ENCODE measurements at regions not wholly inside any gene's neighbourhood (a gene's known extent, or its start where the extent isn't known, plus 50 kb on each side); places are given as distances from the start of the nearest gene placed in this dataset.

DNA sequence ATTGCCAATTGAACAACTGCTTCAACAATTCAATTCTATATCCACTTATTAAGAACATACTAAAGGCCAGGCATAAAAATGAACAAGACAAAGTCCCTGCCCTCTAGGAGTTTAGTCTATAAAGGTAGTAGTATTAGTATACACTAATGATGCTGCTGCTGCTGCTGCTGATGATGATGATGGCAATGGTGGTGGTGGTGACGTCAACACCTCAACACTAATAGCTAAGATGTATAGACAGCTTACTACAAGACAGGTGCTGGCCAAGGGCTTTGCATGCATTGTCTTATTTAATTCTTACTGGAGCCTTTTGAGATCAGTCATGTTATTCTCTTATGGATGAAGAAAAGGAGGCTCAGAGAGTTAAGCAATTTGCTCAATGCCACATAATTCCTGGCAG is 164.4 kb upstream of the ASIC2 start:
- TF ChIP-seq, protein P1, sequence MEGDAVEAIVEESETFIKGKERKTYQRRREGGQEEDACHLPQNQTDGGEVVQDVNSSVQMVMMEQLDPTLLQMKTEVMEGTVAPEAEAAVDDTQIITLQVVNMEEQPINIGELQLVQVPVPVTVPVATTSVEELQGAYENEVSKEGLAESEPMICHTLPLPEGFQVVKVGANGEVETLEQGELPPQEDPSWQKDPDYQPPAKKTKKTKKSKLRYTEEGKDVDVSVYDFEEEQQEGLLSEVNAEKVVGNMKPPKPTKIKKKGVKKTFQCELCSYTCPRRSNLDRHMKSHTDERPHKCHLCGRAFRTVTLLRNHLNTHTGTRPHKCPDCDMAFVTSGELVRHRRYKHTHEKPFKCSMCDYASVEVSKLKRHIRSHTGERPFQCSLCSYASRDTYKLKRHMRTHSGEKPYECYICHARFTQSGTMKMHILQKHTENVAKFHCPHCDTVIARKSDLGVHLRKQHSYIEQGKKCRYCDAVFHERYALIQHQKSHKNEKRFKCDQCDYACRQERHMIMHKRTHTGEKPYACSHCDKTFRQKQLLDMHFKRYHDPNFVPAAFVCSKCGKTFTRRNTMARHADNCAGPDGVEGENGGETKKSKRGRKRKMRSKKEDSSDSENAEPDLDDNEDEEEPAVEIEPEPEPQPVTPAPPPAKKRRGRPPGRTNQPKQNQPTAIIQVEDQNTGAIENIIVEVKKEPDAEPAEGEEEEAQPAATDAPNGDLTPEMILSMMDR (IDR thresholded peaks at IDR 0.05): no peak
- no peaks in the 10 kb centered on the region for H3K27me3 ChIP-seq (replicated peaks in 1 of 4; ENCODE audit: control extremely low read depth in 1 of 4, control insufficient read depth in 3 of 4, insufficient read depth in 4 of 4, low read length in 3 of 4)
- H3K36me3 ChIP-seq (replicated peaks in 1 of 2; ENCODE audit: control extremely low read depth in 1 of 2, control insufficient read depth in 1 of 2, extremely low read depth in 1 of 2, insufficient read depth in 2 of 2, low read length in 1 of 2): no peaks in the 10 kb centered on the region
- ChIA-PET CTCF (interaction anchor here (1.0 kb wide), 1 partner anchor 56 kb away, joined by 3 read pairs; no protein-coding TSS in a partner anchor), POLR2A (no interaction called here)
- H4K20me1 ChIP-seq (ENCODE audit: control insufficient read depth, insufficient read depth, low read length, poor library complexity, severe bottlenecking): no peaks in the 10 kb centered on the region
- no peak overlapping the region for H3K27ac ChIP-seq (ENCODE audit: low read length in 2 of 2)
- no peaks in the 10 kb centered on the region for H3K9me3 ChIP-seq (ENCODE audit: control extremely low read depth in 1 of 3, control insufficient read depth in 2 of 3, insufficient read depth in 1 of 3, low read length in 2 of 3)
- H3K9ac ChIP-seq (ENCODE audit: low read length): no peak overlapping the region
- DNase-seq (no peak), ATAC-seq (ENCODE audit: low read depth) (no peak)
- H3K9me3 Mint-ChIP-seq (ENCODE audit: insufficient read depth): no peaks in the 10 kb centered on the region
- no peaks in the 10 kb centered on the region for H3K79me2 ChIP-seq (ENCODE audit: control insufficient read depth, insufficient read depth, low read length)
- H3K4me1 Mint-ChIP-seq: no peaks in the 10 kb centered on the region
- no peak overlapping the region for H3K4me3 ChIP-seq (ENCODE audit: control extremely low read depth in 1 of 5, extremely low read depth in 1 of 5, insufficient read depth in 1 of 5, low read depth in 2 of 5, low read length in 4 of 5)
- H3K4me1 ChIP-seq (ENCODE audit: control insufficient read depth in 2 of 2, insufficient read depth in 2 of 2, low read length in 2 of 2): no peaks in the 10 kb centered on the region
- no peak overlapping the region for H3K4me3 Mint-ChIP-seq
- H2AFZ ChIP-seq (ENCODE audit: insufficient read depth, low read depth, low read length, poor library complexity, severe bottlenecking): no peak overlapping the region
- peaks cover 27% of the 10 kb centered on the region for H3K27me3 Mint-ChIP-seq
- no peak overlapping the region for H3K27ac Mint-ChIP-seq
- intact Hi-C loops (cut with micrococcal nuclease): no loop called here
- H3K4me2 ChIP-seq (replicated peaks; ENCODE audit: low read depth, low read length, poor library complexity, severe bottlenecking): no peak overlapping the region
- WGBS (ENCODE audit: insufficient coverage): no CpG with 5 or more reads among the region's 1 CpG

DNA sequence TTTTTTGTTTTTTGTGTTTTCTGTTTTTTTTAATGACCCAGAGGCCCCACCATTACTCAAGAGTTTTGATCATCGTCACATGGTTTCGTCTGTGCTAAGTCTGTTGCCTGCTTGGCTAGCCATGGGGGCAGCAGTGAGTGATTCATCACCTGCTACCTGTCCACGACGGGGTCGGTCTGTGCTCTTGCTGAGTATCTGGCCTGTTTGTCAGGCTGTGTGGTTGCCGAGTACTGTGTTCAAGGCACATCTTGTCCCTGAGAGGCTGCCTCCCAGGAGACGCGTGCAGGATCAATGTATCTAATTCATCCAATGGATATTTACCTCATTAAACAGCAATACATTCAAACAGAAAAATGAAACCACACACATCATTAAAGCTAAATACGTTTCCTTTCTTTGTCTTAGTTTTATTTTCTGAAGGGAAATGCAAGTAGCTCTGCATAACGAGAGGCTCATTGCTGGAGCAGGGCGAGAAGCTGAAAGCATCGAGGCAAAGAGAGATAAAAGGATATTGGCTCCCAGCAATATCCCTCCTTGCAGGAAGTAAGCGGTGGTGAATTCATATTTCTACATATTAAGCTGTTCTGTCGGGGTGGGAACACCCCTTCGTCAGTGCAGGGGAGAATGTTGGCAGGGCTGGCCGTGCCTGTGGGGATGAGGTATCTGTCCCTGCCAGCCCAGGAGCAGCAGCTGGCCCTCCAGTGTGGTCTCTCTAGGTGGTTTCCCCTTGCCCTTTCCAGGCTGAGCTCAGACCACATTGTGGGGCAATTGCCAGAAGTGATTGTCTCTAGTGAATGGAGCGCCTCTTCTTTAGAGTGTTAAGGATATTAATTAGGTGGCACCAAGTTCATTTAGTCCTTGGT is 166.2 kb upstream of the ASIC2 start:
- intact Hi-C loops (cut with micrococcal nuclease): no loop called here
- CTCF ChIA-PET: no interaction called here

More for the DNA sequence above, 166.2 kb upstream of the ASIC2 start:
- no peaks in the 10 kb centered on the region for H3K4me1 Mint-ChIP-seq
- Histone ChIP-seq H3K4me1 (ENCODE audit: control insufficient read depth in 2 of 2, insufficient read depth in 2 of 2, low read length in 2 of 2) (no peaks in the 10 kb centered on the region), H3K27ac (ENCODE audit: low read length in 2 of 2) (no peak overlapping the region), H3K4me3 (ENCODE audit: control extremely low read depth in 1 of 5, extremely low read depth in 1 of 5, insufficient read depth in 1 of 5, low read depth in 2 of 5, low read length in 4 of 5) (no peak overlapping the region), H3K27me3 (replicated peaks in 1 of 4; ENCODE audit: control extremely low read depth in 1 of 4, control insufficient read depth in 3 of 4, insufficient read depth in 4 of 4, low read length in 3 of 4) (no peaks in the 10 kb centered on the region), H4K20me1 (ENCODE audit: control insufficient read depth, insufficient read depth, low read length, poor library complexity, severe bottlenecking) (no peaks in the 10 kb centered on the region), H3K9ac (ENCODE audit: low read length) (no peak overlapping the region), H3K9me3 (ENCODE audit: control extremely low read depth in 1 of 3, control insufficient read depth in 2 of 3, insufficient read depth in 1 of 3, low read length in 2 of 3) (no peaks in the 10 kb centered on the region), H3K36me3 (replicated peaks in 1 of 2; ENCODE audit: control extremely low read depth in 1 of 2, control insufficient read depth in 1 of 2, extremely low read depth in 1 of 2, insufficient read depth in 2 of 2, low read length in 1 of 2) (no peaks in the 10 kb centered on the region), H3K79me2 (ENCODE audit: control insufficient read depth, insufficient read depth, low read length) (no peaks in the 10 kb centered on the region), H2AFZ (ENCODE audit: insufficient read depth, low read depth, low read length, poor library complexity, severe bottlenecking) (no peak overlapping the region), H3K4me2 (replicated peaks; ENCODE audit: low read depth, low read length, poor library complexity, severe bottlenecking) (no peak overlapping the region)
- WGBS (ENCODE audit: insufficient coverage): 86% methylated on average over 10 of the region's 17 CpGs
- POLR2A ChIA-PET: no interaction called here
- no peak for ATAC-seq (ENCODE audit: low read depth)
- no peak for TF ChIP-seq EZH2 (IDR thresholded peaks at IDR 0.05; ENCODE audit: borderline replicate concordance, insufficient read depth, low read depth, low read length, poor library complexity, severe bottlenecking)
- TF ChIP-seq, protein P1 (IDR thresholded peaks at IDR 0.05): no peak
- peaks cover 24% of the 10 kb centered on the region for H3K27me3 Mint-ChIP-seq
- no peaks in the 10 kb centered on the region for H3K9me3 Mint-ChIP-seq (ENCODE audit: insufficient read depth)
- H3K27ac Mint-ChIP-seq: no peak overlapping the region
- H3K4me3 Mint-ChIP-seq: no peak overlapping the region
- no peak for DNase-seq
